Prostate gland (tissue), 2 donors: ENCODE measurements at regions not wholly inside any gene's neighbourhood (a gene's known extent, or its start where the extent isn't known, plus 50 kb on each side); places are given as distances from the start of the nearest gene placed in this dataset.

Experiments used
- DNase-seq: peaks from one replicate; pipeline ENCODE4 v3.0.0-alpha.2; 2019; ENCODE audit warnings: low spot score
- H3K27ac ChIP-seq, 2 donors: fragments of 200-600 bp; sonication (generic); 2 replicates each; pipeline ENCODE4 v1.5.1; 2017 to 2019
- H3K27me3 ChIP-seq: fragments of 200-600 bp; sonication (generic); replicated peaks from 2 replicates; pipeline ENCODE4 v1.5.1; 2019; ENCODE audit not compliant: insufficient read depth
- H3K36me3 ChIP-seq, 2 donors: fragments of 200-600 bp; sonication (generic); 1 replicate in 1 of 2; 2 replicates in 1 of 2; pipeline versions ENCODE4 v1.5.1 to v1.8.1; 2017 to 2019
- H3K4me1 ChIP-seq: fragments of 200-600 bp; sonication (generic); replicated peaks from 2 replicates; pipeline ENCODE4 v1.5.1; 2019
- H3K4me3 ChIP-seq, 2 donors: fragments of 200-600 bp; sonication (generic); 2 replicates each; pipeline ENCODE4 v1.5.1; 2017 to 2019
- H3K9me3 ChIP-seq: fragments of 200-600 bp; sonication (generic); 2 replicates; pipeline ENCODE4 v1.5.1; 2017
- POLR2A ChIP-seq: fragments of 450-650 bp; IDR thresholded peaks from one replicate; pipeline ENCODE4 v1.6.1; 2016; ENCODE audit warnings: antibody characterized with exemption, mild to moderate bottlenecking
- POLR2AphosphoS5 ChIP-seq: sonication (generic); formaldehyde crosslinking; IDR thresholded peaks from one replicate; pipeline ENCODE4 v1.6.1; 2017; ENCODE audit warnings: antibody characterized with exemption
- WGBS: methylation state at CpG from one replicate; pipeline ENCODE4 v1.1.5; 2018; 5-methylcytosine and 5-hydroxymethylcytosine counted together
- intact Hi-C: fragments of 100-400 bp; cut with DNase I; formaldehyde crosslinking; loops from one replicate; pipeline ENCODE4 v1.14.2; 2022
- TF ChIP-seq, protein P1 (sequence below), 4 experiments: fragments of 200-600 bp in 2 of 4; fragments of 450-650 bp in 2 of 4; sonication (generic) in 2 of 4; IDR thresholded peaks; 1 replicate in 3 of 4; 2 replicates in 1 of 4; pipeline ENCODE4 v1.5.1; 2016 to 2019; ENCODE audit warnings: antibody characterized with exemption in 4 of 4, mild to moderate bottlenecking in 2 of 4, moderate library complexity in 2 of 4

DNA sequence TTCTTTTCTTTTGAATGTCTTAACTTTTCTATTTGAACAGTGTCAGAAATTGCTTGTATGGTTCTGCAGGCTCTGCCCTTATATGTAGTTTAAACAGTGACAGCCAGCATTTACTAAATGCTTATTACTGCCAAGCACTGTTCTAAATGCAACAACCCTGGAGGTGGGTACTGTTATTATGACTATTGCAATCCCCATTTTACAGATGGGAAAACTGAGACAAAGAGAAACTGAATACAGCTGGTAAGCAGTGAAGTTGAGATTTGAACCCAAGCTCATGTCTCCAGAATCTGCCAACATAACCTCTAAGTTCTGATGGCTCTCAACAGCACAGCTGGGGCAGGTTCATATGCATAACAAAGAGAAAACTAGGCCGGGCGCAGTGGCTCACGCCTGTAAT lies 105.7 kb upstream of the GATA6 start:
- no peaks in the 10 kb centered on the region for H3K27me3 ChIP-seq
- WGBS: 87% methylated on average over 3 of the region's 3 CpGs
- H3K27ac ChIP-seq: no peak overlapping the region
- no peaks in the 10 kb centered on the region for H3K9me3 ChIP-seq
- H3K36me3 ChIP-seq: no peaks in the 10 kb centered on the region
- H3K4me1 ChIP-seq: no peaks in the 10 kb centered on the region
- intact Hi-C loops: no loop called here
- no peak overlapping the region for H3K4me3 ChIP-seq
- no peak for DNase-seq
- TF ChIP-seq POLR2AphosphoS5 (no peak), POLR2A (no peak)
- TF ChIP-seq, protein P1, sequence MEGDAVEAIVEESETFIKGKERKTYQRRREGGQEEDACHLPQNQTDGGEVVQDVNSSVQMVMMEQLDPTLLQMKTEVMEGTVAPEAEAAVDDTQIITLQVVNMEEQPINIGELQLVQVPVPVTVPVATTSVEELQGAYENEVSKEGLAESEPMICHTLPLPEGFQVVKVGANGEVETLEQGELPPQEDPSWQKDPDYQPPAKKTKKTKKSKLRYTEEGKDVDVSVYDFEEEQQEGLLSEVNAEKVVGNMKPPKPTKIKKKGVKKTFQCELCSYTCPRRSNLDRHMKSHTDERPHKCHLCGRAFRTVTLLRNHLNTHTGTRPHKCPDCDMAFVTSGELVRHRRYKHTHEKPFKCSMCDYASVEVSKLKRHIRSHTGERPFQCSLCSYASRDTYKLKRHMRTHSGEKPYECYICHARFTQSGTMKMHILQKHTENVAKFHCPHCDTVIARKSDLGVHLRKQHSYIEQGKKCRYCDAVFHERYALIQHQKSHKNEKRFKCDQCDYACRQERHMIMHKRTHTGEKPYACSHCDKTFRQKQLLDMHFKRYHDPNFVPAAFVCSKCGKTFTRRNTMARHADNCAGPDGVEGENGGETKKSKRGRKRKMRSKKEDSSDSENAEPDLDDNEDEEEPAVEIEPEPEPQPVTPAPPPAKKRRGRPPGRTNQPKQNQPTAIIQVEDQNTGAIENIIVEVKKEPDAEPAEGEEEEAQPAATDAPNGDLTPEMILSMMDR (IDR thresholded peaks at IDR 0.05): no peak

DNA sequence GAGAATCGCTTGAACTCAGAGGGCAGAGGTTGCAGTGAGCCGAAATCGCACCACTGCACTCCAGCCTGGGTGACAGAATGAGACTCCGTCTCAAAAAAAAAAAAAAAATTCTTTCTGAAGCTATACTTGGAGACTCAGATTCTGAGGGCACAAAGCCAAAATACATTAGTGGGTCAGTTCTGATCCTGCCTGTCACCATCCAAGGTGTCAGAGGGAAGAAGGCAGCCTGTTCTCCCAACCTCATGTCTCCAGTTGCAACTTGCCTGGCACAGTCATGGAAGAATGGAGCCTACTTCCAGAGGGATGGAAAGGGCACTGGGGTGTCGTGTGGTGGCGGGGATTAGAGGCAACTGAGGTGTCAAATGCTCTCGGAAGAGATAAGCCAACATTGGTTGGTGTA lies 104.8 kb upstream of the GATA6 start:
- Histone ChIP-seq H3K36me3 (no peaks in the 10 kb centered on the region), H3K27ac (no peak overlapping the region), H3K27me3 (no peaks in the 10 kb centered on the region), H3K9me3 (no peaks in the 10 kb centered on the region), H3K4me3 (no peak overlapping the region), H3K4me1 (no peaks in the 10 kb centered on the region)
- TF ChIP-seq, protein P1 (IDR thresholded peaks at IDR 0.05): no peak
- TF ChIP-seq POLR2AphosphoS5: no peak
- no peak for TF ChIP-seq POLR2A
- DNase-seq: no peak
- intact Hi-C loops: no loop called here
- WGBS: 86% methylated on average over 7 of the region's 7 CpGs

DNA sequence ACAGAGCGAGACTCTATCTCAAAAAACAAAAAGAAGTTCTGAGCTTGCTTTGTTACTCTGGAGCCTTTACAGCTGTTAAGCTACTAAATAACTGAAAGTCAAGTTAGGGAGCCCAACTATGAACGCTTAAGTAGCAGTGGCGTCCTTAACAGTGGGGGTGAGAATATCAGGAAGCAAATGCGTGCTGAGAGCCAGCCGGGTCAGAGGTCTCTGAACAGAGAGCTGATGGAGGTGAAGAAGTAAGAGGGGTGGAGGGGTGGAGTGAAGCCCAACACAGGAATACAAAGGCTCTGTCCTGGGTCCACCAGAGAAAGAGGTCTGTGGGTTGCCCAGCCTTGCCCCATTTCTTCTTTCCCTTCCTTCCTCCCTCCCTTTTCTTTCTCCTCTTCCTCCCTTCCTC lies 104.1 kb upstream of the GATA6 start:
- intact Hi-C loops: no loop called here

DNA sequence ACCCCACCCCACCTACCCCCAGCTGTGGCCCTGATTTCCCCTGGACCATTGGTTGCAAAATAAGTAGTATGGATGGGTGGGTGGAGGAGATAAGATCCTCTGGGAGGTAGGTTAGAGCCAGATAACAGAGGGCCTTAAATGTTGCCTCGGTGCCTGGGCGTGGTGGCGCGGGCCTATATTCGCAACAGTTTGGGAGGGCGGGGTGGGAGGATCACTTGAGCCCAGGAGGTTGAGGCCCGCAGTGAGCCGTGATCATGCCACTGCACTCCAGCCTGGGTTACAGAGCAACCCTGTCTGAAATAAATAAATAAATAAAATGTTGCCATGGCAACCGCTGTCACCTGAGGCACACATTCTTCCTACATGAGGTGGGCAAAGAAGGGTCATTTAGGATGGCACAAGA lies 103.3 kb upstream of the GATA6 start:
- Histone ChIP-seq H3K9me3 (no peaks in the 10 kb centered on the region), H3K36me3 (no peaks in the 10 kb centered on the region), H3K4me3 (no peak overlapping the region), H3K4me1 (no peaks in the 10 kb centered on the region), H3K27me3 (no peaks in the 10 kb centered on the region), H3K27ac (no peak overlapping the region)
- TF ChIP-seq, protein P1 (IDR thresholded peaks at IDR 0.05): no peak
- no peak for TF ChIP-seq POLR2AphosphoS5
- intact Hi-C loops: no loop called here
- DNase-seq: no peak
- WGBS: 88% methylated on average over 9 of the region's 9 CpGs

More for the DNA sequence above, 104.1 kb upstream of the GATA6 start:
- H3K4me1 ChIP-seq: no peaks in the 10 kb centered on the region
- no peaks in the 10 kb centered on the region for H3K9me3 ChIP-seq
- H3K27ac ChIP-seq: no peak overlapping the region
- DNase-seq: no peak
- H3K4me3 ChIP-seq: no peak overlapping the region
- 84% methylated on average over 5 of the region's 5 CpGs for WGBS
- TF ChIP-seq, protein P1 (IDR thresholded peaks at IDR 0.05): no peak
- no peak for TF ChIP-seq POLR2AphosphoS5
- TF ChIP-seq POLR2A: no peak
- no peaks in the 10 kb centered on the region for H3K27me3 ChIP-seq
- H3K36me3 ChIP-seq: no peaks in the 10 kb centered on the region

DNA sequence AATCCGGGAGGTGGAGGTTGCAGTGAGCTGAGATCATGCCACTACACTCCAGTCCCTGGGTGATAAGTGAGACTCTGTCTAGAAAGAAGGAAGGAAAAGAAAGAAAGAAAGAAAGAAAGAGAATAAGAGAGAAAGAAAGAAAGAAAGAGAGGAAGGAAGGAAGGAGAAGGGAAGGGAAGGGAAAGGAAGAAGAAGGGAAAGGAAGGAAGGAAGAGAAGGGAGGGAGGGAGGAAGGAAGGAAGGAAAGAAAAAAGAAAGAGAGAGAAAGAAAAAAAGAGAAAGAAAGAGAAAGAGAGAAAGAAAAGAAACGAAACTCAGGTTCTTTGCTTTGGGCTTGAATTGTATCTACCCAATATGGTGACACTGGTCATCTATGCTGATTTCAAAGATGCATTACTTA lies 102.3 kb upstream of the GATA6 start:
- TF ChIP-seq POLR2A (no peak), POLR2AphosphoS5 (no peak)
- TF ChIP-seq, protein P1 (IDR thresholded peaks at IDR 0.05): no peak
- Histone ChIP-seq H3K27ac (no peak overlapping the region), H3K4me3 (no peak overlapping the region), H3K36me3 (no peaks in the 10 kb centered on the region), H3K27me3 (no peaks in the 10 kb centered on the region), H3K9me3 (no peaks in the 10 kb centered on the region), H3K4me1 (no peaks in the 10 kb centered on the region)
- intact Hi-C loops: no loop called here
- WGBS: 92% methylated on average over 2 of the region's 2 CpGs
- no peak for DNase-seq
